Muscle layer of duodenum (tissue), 2 donors: ENCODE measurements at regions not wholly inside any gene's neighbourhood (a gene's known extent, or its start where the extent isn't known, plus 50 kb on each side); places are given as distances from the start of the nearest gene placed in this dataset.

Experiments
- H3K27ac ChIP-seq: one replicate; pipeline ENCODE4 v1.7.0; 2013; ENCODE audit warnings: mild to moderate bottlenecking, low read length
- H3K27me3 ChIP-seq: one replicate; pipeline ENCODE4 v1.7.0; 2013; ENCODE audit warnings: low read depth, mild to moderate bottlenecking, control low read depth, low read length
- H3K36me3 ChIP-seq, 2 donors: one replicate each; pipeline ENCODE4 v1.7.0; 2013; ENCODE audit warnings: low read length in 2 of 2, control low read depth in 1 of 2, mild to moderate bottlenecking in 1 of 2; ENCODE audit not compliant: insufficient read depth in 2 of 2, control insufficient read depth in 1 of 2
- H3K4me1 ChIP-seq, 2 donors: one replicate each; pipeline ENCODE4 v1.7.0; 2013; ENCODE audit warnings: low read length in 2 of 2, mild to moderate bottlenecking in 2 of 2, control low read depth in 1 of 2, moderate library complexity in 1 of 2; ENCODE audit not compliant: insufficient read depth in 2 of 2, control insufficient read depth in 1 of 2
- H3K4me3 ChIP-seq, 2 donors: one replicate each; pipeline ENCODE4 v1.7.0; 2013; ENCODE audit warnings: low read length in 2 of 2, low read depth in 1 of 2, mild to moderate bottlenecking in 1 of 2
- H3K9me3 ChIP-seq, 2 donors: one replicate each; pipeline ENCODE4 v1.7.0; 2013; ENCODE audit warnings: low read length in 2 of 2, control low read depth in 1 of 2, mild to moderate bottlenecking in 1 of 2; ENCODE audit not compliant: control insufficient read depth in 1 of 2
- donor health status: healthy.

- H3K36me3 ChIP-seq = no peaks in the 10 kb centered on the region
- H3K27me3 ChIP-seq = no peaks in the 10 kb centered on the region
- peaks cover 0 to 3% of the 10 kb centered on the region in 2 donors for H3K9me3 ChIP-seq
- H3K27ac ChIP-seq = no peak overlapping the region
- no peaks in the 10 kb centered on the region for H3K4me1 ChIP-seq
- H3K4me3 ChIP-seq = no peak overlapping the region
Measured at GRCh38 chr1:79310609-79311008, 304.1 kb upstream of the ADGRL4 start.

- Histone ChIP-seq H3K9me3 (no peaks in the 10 kb centered on the region), H3K36me3 (no peaks in the 10 kb centered on the region), H3K4me3 (no peak overlapping the region), H3K4me1 (no peaks in the 10 kb centered on the region), H3K27ac (no peak overlapping the region), H3K27me3 (no peaks in the 10 kb centered on the region)
Measured at GRCh38 chr1:79304131-79304530, 297.6 kb upstream of the ADGRL4 start.

- no peak overlapping the region for H3K4me3 ChIP-seq
- H3K4me1 ChIP-seq = no peaks in the 10 kb centered on the region
- no peaks in the 10 kb centered on the region for H3K27me3 ChIP-seq
- no peaks in the 10 kb centered on the region for H3K36me3 ChIP-seq
- H3K27ac ChIP-seq = no peak overlapping the region
- H3K9me3 ChIP-seq = no peaks in the 10 kb centered on the region
Measured at GRCh38 chr1:79303040-79303439, 296.5 kb upstream of the ADGRL4 start.

GRCh38 chr1:79302380-79302930, 295.9 kb upstream of the ADGRL4 start:
- Histone ChIP-seq H3K9me3 (no peaks in the 10 kb centered on the region), H3K36me3 (no peaks in the 10 kb centered on the region), H3K4me1 (no peaks in the 10 kb centered on the region), H3K27ac (no peak overlapping the region), H3K27me3 (no peaks in the 10 kb centered on the region), H3K4me3 (no peak overlapping the region)

- no peaks in the 10 kb centered on the region for H3K36me3 ChIP-seq
- H3K4me1 ChIP-seq = no peaks in the 10 kb centered on the region
- no peak overlapping the region for H3K27ac ChIP-seq
- no peaks in the 10 kb centered on the region for H3K9me3 ChIP-seq
- no peak overlapping the region for H3K4me3 ChIP-seq
- no peaks in the 10 kb centered on the region for H3K27me3 ChIP-seq
Measured at GRCh38 chr1:79295967-79296366, 289.4 kb upstream of the ADGRL4 start.

GRCh38 chr1:79293611-79294010, 287.1 kb upstream of the ADGRL4 start:
- Histone ChIP-seq H3K36me3 (no peaks in the 10 kb centered on the region), H3K27me3 (no peaks in the 10 kb centered on the region), H3K4me1 (no peaks in the 10 kb centered on the region), H3K9me3 (no peaks in the 10 kb centered on the region), H3K27ac (no peak overlapping the region), H3K4me3 (no peak overlapping the region)

- Histone ChIP-seq H3K9me3 (no peaks in the 10 kb centered on the region), H3K27ac (no peak overlapping the region), H3K4me3 (no peak overlapping the region), H3K36me3 (no peaks in the 10 kb centered on the region), H3K27me3 (no peaks in the 10 kb centered on the region), H3K4me1 (no peaks in the 10 kb centered on the region)
Measured at GRCh38 chr1:79290927-79291474, 284.5 kb upstream of the ADGRL4 start.

GRCh38 chr1:79287982-79288381, 281.5 kb upstream of the ADGRL4 start:
- Histone ChIP-seq H3K27ac (no peak overlapping the region), H3K4me3 (no peak overlapping the region), H3K27me3 (no peaks in the 10 kb centered on the region), H3K9me3 (no peaks in the 10 kb centered on the region), H3K4me1 (no peaks in the 10 kb centered on the region), H3K36me3 (no peaks in the 10 kb centered on the region)

GRCh38 chr1:79285667-79286066, 279.1 kb upstream of the ADGRL4 start:
- Histone ChIP-seq H3K27ac (no peak overlapping the region), H3K36me3 (no peaks in the 10 kb centered on the region), H3K27me3 (no peaks in the 10 kb centered on the region), H3K4me3 (no peak overlapping the region), H3K4me1 (no peaks in the 10 kb centered on the region), H3K9me3 (no peaks in the 10 kb centered on the region)

GRCh38 chr1:79283451-79283850, 276.9 kb upstream of the ADGRL4 start:
- Histone ChIP-seq H3K36me3 (no peaks in the 10 kb centered on the region), H3K4me1 (no peaks in the 10 kb centered on the region), H3K27ac (no peak overlapping the region), H3K27me3 (no peaks in the 10 kb centered on the region), H3K9me3 (no peaks in the 10 kb centered on the region), H3K4me3 (no peak overlapping the region)

GRCh38 chr1:79281442-79281841, 274.9 kb upstream of the ADGRL4 start:
- H3K4me3 ChIP-seq = no peak overlapping the region
- H3K4me1 ChIP-seq = no peaks in the 10 kb centered on the region
- H3K27ac ChIP-seq = no peak overlapping the region
- no peaks in the 10 kb centered on the region for H3K36me3 ChIP-seq
- no peaks in the 10 kb centered on the region for H3K27me3 ChIP-seq
- no peaks in the 10 kb centered on the region for H3K9me3 ChIP-seq

GRCh38 chr1:79271759-79272158, 265.2 kb upstream of the ADGRL4 start:
- H3K36me3 ChIP-seq = no peaks in the 10 kb centered on the region
- H3K27ac ChIP-seq = no peak overlapping the region
- H3K4me3 ChIP-seq = no peak overlapping the region
- peaks cover 0 to 3% of the 10 kb centered on the region in 2 donors for H3K9me3 ChIP-seq
- H3K4me1 ChIP-seq = no peaks in the 10 kb centered on the region
- no peaks in the 10 kb centered on the region for H3K27me3 ChIP-seq
